ENCODE measurements at regions not wholly inside any gene's neighbourhood (a gene's known extent, or its start where the extent isn't known, plus 50 kb on each side); places are given as distances from the start of the nearest gene placed in this dataset.

- H2AFZ ChIP-seq (ENCODE audit: low read length) = peak overlapping the region; percentile 38; the same call in 1 of the 2 replicates
- no peak for DNase-seq
- H3K4me3 ChIP-seq (ENCODE audit: low read length) = no peak overlapping the region
- no peaks in the 10 kb centered on the region for H3K79me2 ChIP-seq (ENCODE audit: low read length)
- H3K36me3 ChIP-seq (ENCODE audit: insufficient read depth, low read length) = peaks cover 10% of the 10 kb centered on the region; the same call in 1 of the 2 replicates
- H3K27ac ChIP-seq (ENCODE audit: low read length) = no peak overlapping the region
- no peak overlapping the region for H3K9ac ChIP-seq (ENCODE audit: low read length)
- no peaks in the 10 kb centered on the region for H4K20me1 ChIP-seq (ENCODE audit: insufficient read depth, low read depth, low read length)
- H3K9me3 ChIP-seq (ENCODE audit: low read length) = peaks cover 11% of the 10 kb centered on the region
- no peak overlapping the region for H3K4me2 ChIP-seq (ENCODE audit: low read depth, low read length, poor library complexity, severe bottlenecking)
- H3K9me2 ChIP-seq (replicated peaks; ENCODE audit: insufficient read depth, low read length) = no peaks in the 10 kb centered on the region
- no peaks in the 10 kb centered on the region for H3K27me3 ChIP-seq (ENCODE audit: low read length)
- peaks cover 13% of the 10 kb centered on the region for H3K4me1 ChIP-seq (ENCODE audit: low read length)
Observed at GRCh38 chr4:155430895-155431795, 54.4 kb upstream of the MAP9 start.

GRCh38 chr4:155428128-155428527, 51.4 kb upstream of the MAP9 start:
- peaks cover 16% of the 10 kb centered on the region; the same call in 1 of the 2 replicates for H3K36me3 ChIP-seq (ENCODE audit: insufficient read depth, low read length)
- H3K4me1 ChIP-seq (ENCODE audit: low read length) = peaks cover 11% of the 10 kb centered on the region
- H3K4me2 ChIP-seq (ENCODE audit: low read depth, low read length, poor library complexity, severe bottlenecking) = no peak overlapping the region
- H2AFZ ChIP-seq (ENCODE audit: low read length) = peak overlapping the region; percentile 30
- no peaks in the 10 kb centered on the region for H3K27me3 ChIP-seq (ENCODE audit: low read length)
- no peak for DNase-seq
- H3K9ac ChIP-seq (ENCODE audit: low read length) = no peak overlapping the region
- H4K20me1 ChIP-seq (ENCODE audit: insufficient read depth, low read depth, low read length) = no peaks in the 10 kb centered on the region
- no peaks in the 10 kb centered on the region for H3K79me2 ChIP-seq (ENCODE audit: low read length)
- no peak overlapping the region for H3K4me3 ChIP-seq (ENCODE audit: low read length)
- no peak overlapping the region for H3K27ac ChIP-seq (ENCODE audit: low read length)
- peaks cover 18% of the 10 kb centered on the region for H3K9me3 ChIP-seq (ENCODE audit: low read length)
- no peaks in the 10 kb centered on the region for H3K9me2 ChIP-seq (replicated peaks; ENCODE audit: insufficient read depth, low read length)

- no peak for DNase-seq
- H3K27ac ChIP-seq (ENCODE audit: low read length) = no peak overlapping the region
- peaks cover 20% of the 10 kb centered on the region for H3K9me3 ChIP-seq (ENCODE audit: low read length)
- H3K9me2 ChIP-seq (replicated peaks; ENCODE audit: insufficient read depth, low read length) = no peaks in the 10 kb centered on the region
- peaks cover 11% of the 10 kb centered on the region for H3K4me1 ChIP-seq (ENCODE audit: low read length)
- H4K20me1 ChIP-seq (ENCODE audit: insufficient read depth, low read depth, low read length) = no peaks in the 10 kb centered on the region
- H3K36me3 ChIP-seq (ENCODE audit: insufficient read depth, low read length) = peaks cover 16% of the 10 kb centered on the region; the same call in 1 of the 2 replicates
- no peak overlapping the region for H3K9ac ChIP-seq (ENCODE audit: low read length)
- 0 out of 2 replicates have a peak overlapping the region, but pooled peaks have one; percentile 73 for H2AFZ ChIP-seq (ENCODE audit: low read length)
- no peak overlapping the region for H3K4me2 ChIP-seq (ENCODE audit: low read depth, low read length, poor library complexity, severe bottlenecking)
- no peak overlapping the region for H3K4me3 ChIP-seq (ENCODE audit: low read length)
- H3K27me3 ChIP-seq (ENCODE audit: low read length) = no peaks in the 10 kb centered on the region
- no peaks in the 10 kb centered on the region for H3K79me2 ChIP-seq (ENCODE audit: low read length)
Observed at GRCh38 chr4:155426953-155427352, 50.2 kb upstream of the MAP9 start.
